Endometrial microvascular endothelial cells (primary cell): ENCODE measurements at regions not wholly inside any gene's neighbourhood (a gene's known extent, or its start where the extent isn't known, plus 50 kb on each side); places are given as distances from the start of the nearest gene placed in this dataset.
"Not testable (repeated sequence)": the region's sequence is repeated elsewhere in the genome, so short reads cannot be mapped to it uniquely, and the experiment has no call there.

Source experiments
- in situ Hi-C: cut with HindIII; loops from 2 replicates; pipeline ENCODE4 v1.10.0; 2017; ENCODE audit warnings: low sequenced_read_pairs, low pct_unique_long_range_greater_than_20kb; ENCODE audit errors: inconsistent ontology term

DNA sequence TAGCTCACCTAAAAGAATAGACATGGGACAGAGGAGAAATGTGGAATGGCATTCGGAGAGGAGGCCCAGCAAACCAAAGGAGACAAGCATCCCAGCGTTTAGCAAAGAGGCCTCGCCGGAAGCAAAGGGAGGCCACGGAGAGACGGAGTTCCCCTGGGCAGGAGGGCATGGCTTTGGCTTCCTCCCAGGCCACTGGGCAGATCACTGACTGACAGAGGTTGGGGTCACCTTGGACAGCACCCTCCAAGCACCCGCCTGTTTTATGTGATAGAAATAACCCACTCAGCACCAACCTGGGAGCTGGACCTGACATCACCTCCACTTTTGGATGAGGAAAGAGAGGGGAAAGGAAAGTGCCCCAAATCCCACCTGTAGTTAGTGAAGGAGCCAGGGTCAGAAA lies 434.1 kb downstream of the BRD1 start:
- in situ Hi-C loops: no loop called here

GRCh38 chr22:49392841-49393510 lies 434.7 kb downstream of the BRD1 start:
- in situ Hi-C loops: no loop called here

GRCh38 chr22:49392247-49392646 lies 435.4 kb downstream of the BRD1 start:
- in situ Hi-C loops: no loop called here

DNA sequence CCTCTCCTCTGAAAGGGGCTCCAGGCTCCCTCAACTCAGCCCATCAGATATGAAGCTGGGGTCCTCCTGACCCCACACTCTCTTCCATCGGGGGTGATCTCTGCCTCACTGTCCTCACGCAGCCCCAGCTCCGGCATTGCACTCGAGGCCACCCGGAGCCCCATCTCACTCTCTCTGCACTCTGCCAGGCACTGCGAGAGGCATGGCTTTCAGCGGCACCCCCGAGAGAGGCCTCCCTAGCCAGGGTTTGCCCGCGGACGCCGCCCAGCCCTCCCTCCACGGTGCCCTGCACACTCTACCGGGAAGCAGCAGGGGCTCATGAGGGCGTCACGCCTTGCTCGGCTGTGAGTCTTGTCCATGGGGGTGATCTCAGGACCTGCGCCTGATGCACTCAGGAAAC lies 436.2 kb downstream of the BRD1 start:
- in situ Hi-C loops: no loop called here

- in situ Hi-C loops: no loop called here
Observed at GRCh38 chr22:49390954-49391353, 436.7 kb downstream of the BRD1 start.

DNA sequence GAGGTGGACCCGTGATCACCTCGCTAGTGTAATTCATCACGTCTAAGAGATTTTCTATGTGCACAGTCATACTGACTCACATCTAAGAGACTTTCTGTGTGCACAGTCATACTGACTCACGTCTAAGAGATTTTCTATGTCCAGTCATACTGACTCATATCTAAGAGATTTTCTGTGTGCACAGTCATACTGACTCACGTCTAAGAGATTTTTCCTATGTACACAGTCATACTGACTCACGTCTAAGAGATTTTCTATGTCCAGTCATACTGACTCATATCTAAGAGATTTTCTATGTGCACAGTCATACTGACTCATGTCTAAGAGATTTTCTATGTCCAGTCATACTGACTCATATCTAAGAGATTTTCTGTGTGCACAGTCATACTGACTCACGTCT lies 443.8 kb downstream of the BRD1 start:
- in situ Hi-C loops: not testable (repeated sequence)

DNA sequence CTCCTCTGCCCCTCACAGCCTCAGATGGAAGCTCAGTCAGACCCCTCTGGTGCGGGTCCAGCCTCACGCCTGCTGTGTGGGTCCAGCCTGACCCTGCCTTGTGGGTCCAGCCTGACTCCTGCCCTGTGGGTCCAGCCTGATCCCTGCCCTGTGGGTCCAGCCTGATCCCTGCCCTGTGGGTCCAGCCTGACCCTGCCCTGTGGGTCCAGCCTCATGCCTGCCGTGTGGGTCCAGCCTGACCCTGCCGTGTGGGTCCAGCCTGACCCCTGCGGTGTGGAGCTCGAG lies 445.3 kb downstream of the BRD1 start:
- in situ Hi-C loops: no loop called here

- in situ Hi-C loops: no loop called here
Observed at GRCh38 chr22:49381595-49382450, 445.9 kb downstream of the BRD1 start.

DNA sequence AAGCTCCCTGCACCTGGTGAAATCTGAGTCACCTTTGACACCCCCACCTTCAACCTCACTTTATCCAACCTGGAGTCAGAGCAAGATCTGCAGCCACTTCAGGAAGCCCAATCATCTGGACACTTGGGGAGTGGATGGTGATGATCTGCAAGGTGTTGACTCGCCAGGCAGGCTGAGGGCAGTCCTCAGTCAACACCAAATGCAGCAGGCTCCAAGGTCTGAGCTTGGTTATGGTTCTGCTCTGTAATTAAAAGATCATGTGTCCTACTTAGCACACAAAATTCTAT lies 446.9 kb downstream of the BRD1 start:
- in situ Hi-C loops: no loop called here

DNA sequence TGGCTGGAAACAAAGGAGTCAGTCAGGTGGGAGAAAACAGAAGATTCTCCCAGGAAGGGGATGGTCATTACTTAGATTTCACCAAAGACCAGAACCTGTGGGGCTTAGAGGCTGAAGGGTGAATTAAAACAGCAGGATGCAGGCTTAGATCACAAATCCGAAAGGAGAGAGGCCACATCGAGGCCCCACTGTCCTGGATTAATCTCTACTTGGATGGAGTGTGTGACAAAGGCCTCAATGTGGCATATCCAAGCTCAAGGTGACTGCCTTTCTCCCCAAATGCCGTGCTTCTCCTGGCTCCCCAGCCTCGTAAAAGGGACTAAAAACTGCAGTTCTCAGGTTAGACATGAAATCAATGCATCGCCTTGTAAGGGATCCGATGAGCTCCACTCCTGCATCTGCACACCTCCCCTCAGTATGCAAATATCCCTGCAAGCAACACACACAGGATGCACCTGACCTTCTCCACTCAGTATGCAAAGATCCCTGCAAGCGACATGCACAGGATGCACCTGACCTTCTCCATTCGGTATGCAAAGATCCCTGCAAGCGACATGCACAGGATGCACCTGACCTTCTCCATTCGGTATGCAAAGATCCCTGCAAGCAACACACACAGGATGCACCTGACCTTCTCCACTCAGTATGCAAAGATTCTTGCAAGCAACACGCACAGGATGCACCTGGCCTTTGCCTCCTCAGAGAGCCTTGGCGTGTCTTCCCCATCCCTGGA lies 447.4 kb downstream of the BRD1 start:
- in situ Hi-C loops: no loop called here

GRCh38 chr22:49377306-49377705 lies 450.4 kb downstream of the BRD1 start:
- in situ Hi-C loops: no loop called here

GRCh38 chr22:49373801-49374226 lies 453.9 kb downstream of the BRD1 start:
- in situ Hi-C loops: no loop called here

- in situ Hi-C loops: no loop called here
Observed at GRCh38 chr22:49373289-49373666, 454.4 kb downstream of the BRD1 start.

- in situ Hi-C loops: no loop called here
Observed at GRCh38 chr22:49372530-49373288, 455.0 kb downstream of the BRD1 start.

DNA sequence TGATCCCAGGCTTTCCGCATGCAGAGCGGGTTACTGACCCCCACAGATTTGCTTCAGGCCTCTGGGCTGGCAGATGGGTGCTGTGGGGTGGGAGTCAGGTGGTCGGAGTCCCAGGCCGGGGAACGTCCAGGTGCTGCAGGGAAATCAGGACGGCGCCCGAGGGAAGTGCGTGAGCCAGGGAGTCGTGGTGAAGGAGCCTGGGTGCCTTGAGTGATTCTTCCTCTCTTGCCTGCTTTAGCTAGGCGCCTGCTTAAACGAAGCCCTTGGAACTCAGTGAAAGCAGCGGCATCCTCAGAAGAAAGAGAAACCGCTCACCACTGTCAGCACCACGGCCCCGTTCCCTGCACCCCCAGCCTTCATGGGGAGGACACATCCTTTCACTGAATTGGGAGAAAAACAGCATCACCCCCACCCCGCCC lies 455.6 kb downstream of the BRD1 start:
- in situ Hi-C loops: no loop called here

GRCh38 chr22:49371325-49372110 lies 456.2 kb downstream of the BRD1 start:
- in situ Hi-C loops: no loop called here

DNA sequence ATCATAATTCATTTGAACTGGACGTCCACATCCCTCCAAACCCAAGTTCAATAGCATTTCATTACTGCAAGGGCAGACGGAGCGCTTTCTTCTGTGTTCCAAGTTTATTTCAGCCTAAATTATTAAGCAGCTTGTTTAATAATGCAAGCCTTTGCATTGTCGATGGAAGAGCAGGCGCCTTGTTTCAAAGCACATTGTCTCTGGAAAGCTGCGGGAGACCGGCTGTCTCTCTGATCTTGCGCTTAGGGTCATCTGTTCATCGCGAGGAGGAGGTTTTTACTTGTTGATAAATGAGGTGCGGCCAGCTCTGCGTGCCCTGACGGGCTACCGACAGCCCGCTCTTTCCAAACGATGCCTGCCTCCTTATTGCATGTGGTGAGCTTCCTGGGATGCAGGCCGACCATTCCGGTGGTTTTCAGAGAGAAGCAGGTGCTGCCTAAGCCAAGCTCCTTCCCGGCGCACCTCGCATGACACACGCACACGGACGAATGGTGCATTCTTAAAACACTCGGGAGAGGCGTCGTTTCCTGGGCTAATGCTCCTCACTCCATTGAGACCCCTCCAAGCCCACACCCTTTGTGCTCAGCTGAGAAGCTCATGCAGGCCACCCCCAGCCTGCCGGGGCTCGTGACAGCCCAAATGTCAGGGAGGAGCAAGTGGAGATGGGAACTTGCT lies 456.9 kb downstream of the BRD1 start:
- in situ Hi-C loops: no loop called here
